OCI-LY3 (cell line): ENCODE measurements at regions not wholly inside any gene's neighbourhood (a gene's known extent, or its start where the extent isn't known, plus 50 kb on each side); places are given as distances from the start of the nearest gene placed in this dataset.

Experiments used
- H2AFZ ChIP-seq: fragments of 200-600, 300-600 bp; shearing (Covaris generic); 2 replicates; pipeline ENCODE4 v1.6.0; 2014; ENCODE audit warnings: antibody characterized with exemption, low read depth, low read length
- H3K27ac ChIP-seq: fragments of 200-600, 300-600 bp; sonication (generic); 2 replicates; pipeline ENCODE4 v1.5.1; 2014; ENCODE audit warnings: mild to moderate bottlenecking, low read length, moderate library complexity, mixed read lengths
- H3K27me3 ChIP-seq: fragments of 200-600, 300-600 bp; sonication (generic); 2 replicates; pipeline ENCODE4 v1.6.1; 2014; ENCODE audit warnings: low read depth, low read length, mixed read lengths
- H3K36me3 ChIP-seq: fragments of 200-600, 300-600 bp; sonication (generic); replicated peaks from 2 replicates; pipeline ENCODE3; 2014; ENCODE audit warnings: low read depth, low read length, mixed read lengths
- H3K4me1 ChIP-seq: fragments of 300-600, 200-600 bp; sonication (generic); 2 replicates; pipeline ENCODE4 v1.6.1; 2014; ENCODE audit warnings: low read length, mixed read lengths
- H3K4me2 ChIP-seq: fragments of 200-600, 300-600 bp; sonication (generic); 2 replicates; pipeline ENCODE4 v1.6.1; 2014; ENCODE audit warnings: low read length, mixed read lengths
- H3K4me3 ChIP-seq: fragments of 300-600, 200-600 bp; sonication (generic); 2 replicates; pipeline ENCODE4 v1.5.1; 2014; ENCODE audit warnings: antibody characterized with exemption, mild to moderate bottlenecking, low read length, moderate library complexity
- H3K79me2 ChIP-seq: fragments of 300-600, 200-600 bp; shearing (Covaris generic); 2 replicates; pipeline ENCODE4 v1.6.1; 2014; ENCODE audit warnings: mild to moderate bottlenecking, low read length, mixed read lengths
- H3K9ac ChIP-seq: fragments of 300-600, 200-600 bp; shearing (Covaris generic); 2 replicates; pipeline ENCODE4 v1.6.0; 2014; ENCODE audit warnings: mild to moderate bottlenecking, low read length, moderate library complexity
- H3K9me3 ChIP-seq: fragments of 200-600, 300-600 bp; shearing (Covaris generic); 2 replicates; pipeline ENCODE4 v1.6.1; 2014; ENCODE audit warnings: low read length, mixed read lengths; ENCODE audit not compliant: insufficient read depth
- H4K20me1 ChIP-seq: fragments of 200-600, 300-600 bp; sonication (generic); 2 replicates; pipeline ENCODE4 v1.6.1; 2016; ENCODE audit warnings: low read length, mixed read lengths; ENCODE audit not compliant: insufficient read depth
- CTCF ChIP-seq: fragments of 200-600, 300-600 bp; sonication (generic); IDR thresholded peaks from 2 replicates; pipeline ENCODE4 v1.5.1; 2014; ENCODE audit warnings: antibody characterized with exemption, low read length, low read depth
- EZH2phosphoT487 ChIP-seq: fragments of 200-600 bp; shearing (Covaris generic); IDR thresholded peaks from 2 replicates; pipeline ENCODE4 v1.6.1; 2018; ENCODE audit warnings: antibody characterized with exemption, mixed run types, low read depth

- H3K4me3 ChIP-seq, result no peak overlapping the region
- TF ChIP-seq EZH2phosphoT487, result no peak
- TF ChIP-seq CTCF, result no peak
- no peaks in the 10 kb centered on the region for H3K4me1 ChIP-seq
- H3K27me3 ChIP-seq, result no peaks in the 10 kb centered on the region
- no peaks in the 10 kb centered on the region for H3K36me3 ChIP-seq
- H3K27ac ChIP-seq, result no peak overlapping the region
- H4K20me1 ChIP-seq, result no peaks in the 10 kb centered on the region
- H3K79me2 ChIP-seq, result no peaks in the 10 kb centered on the region
- no peak overlapping the region for H3K4me2 ChIP-seq
- no peak overlapping the region for H2AFZ ChIP-seq
- H3K9me3 ChIP-seq, result no peaks in the 10 kb centered on the region
- no peak overlapping the region for H3K9ac ChIP-seq
These were observed 75.4 kb upstream of the POM121L12 start for GRCh38 chr7:52959878-52960660.

GRCh38 chr7:52959336-52959735 lies 76.1 kb upstream of the POM121L12 start:
- H3K36me3 ChIP-seq, result no peaks in the 10 kb centered on the region

GRCh38 chr7:52958621-52959140 lies 76.8 kb upstream of the POM121L12 start:
- no peaks in the 10 kb centered on the region for H3K79me2 ChIP-seq
- no peak overlapping the region for H3K4me3 ChIP-seq
- no peaks in the 10 kb centered on the region for H4K20me1 ChIP-seq
- no peak overlapping the region for H3K4me2 ChIP-seq
- H2AFZ ChIP-seq, result no peak overlapping the region
- H3K36me3 ChIP-seq, result no peaks in the 10 kb centered on the region
- H3K9ac ChIP-seq, result no peak overlapping the region
- TF ChIP-seq CTCF, result no peak
- no peak for TF ChIP-seq EZH2phosphoT487
- no peaks in the 10 kb centered on the region for H3K4me1 ChIP-seq
- H3K27me3 ChIP-seq, result no peaks in the 10 kb centered on the region
- no peaks in the 10 kb centered on the region for H3K9me3 ChIP-seq
- no peak overlapping the region for H3K27ac ChIP-seq

More at GRCh38 chr7:52959336-52959735, 76.1 kb upstream of the POM121L12 start:
- no peak overlapping the region for H3K4me3 ChIP-seq
- H3K9me3 ChIP-seq, result no peaks in the 10 kb centered on the region
- no peak overlapping the region for H3K4me2 ChIP-seq
- no peaks in the 10 kb centered on the region for H3K79me2 ChIP-seq
- H4K20me1 ChIP-seq, result no peaks in the 10 kb centered on the region
- no peak overlapping the region for H3K27ac ChIP-seq
- H3K4me1 ChIP-seq, result no peaks in the 10 kb centered on the region
- H3K9ac ChIP-seq, result no peak overlapping the region
- no peaks in the 10 kb centered on the region for H3K27me3 ChIP-seq
- no peak overlapping the region for H2AFZ ChIP-seq
- TF ChIP-seq EZH2phosphoT487, result no peak
- TF ChIP-seq CTCF, result no peak

GRCh38 chr7:52956379-52956915 lies 79.0 kb upstream of the POM121L12 start:
- Histone ChIP-seq H3K9ac (no peak overlapping the region), H2AFZ (no peak overlapping the region), H3K79me2 (no peaks in the 10 kb centered on the region), H3K27me3 (no peaks in the 10 kb centered on the region), H3K4me2 (no peak overlapping the region), H3K4me3 (no peak overlapping the region), H4K20me1 (no peaks in the 10 kb centered on the region), H3K36me3 (no peaks in the 10 kb centered on the region), H3K4me1 (no peaks in the 10 kb centered on the region), H3K27ac (no peak overlapping the region), H3K9me3 (no peaks in the 10 kb centered on the region)
- TF ChIP-seq EZH2phosphoT487, result no peak
- no peak for TF ChIP-seq CTCF
